Ishikawa (cell line): ENCODE measurements at regions not wholly inside any gene's neighbourhood (a gene's known extent, or its start where the extent isn't known, plus 50 kb on each side); places are given as distances from the start of the nearest gene placed in this dataset.

Source experiments
- CEBPB ChIP-seq: IDR thresholded peaks from 2 replicates; pipeline ENCODE4 v1.6.1; 2012
- CREB1 ChIP-seq: IDR thresholded peaks from 2 replicates; pipeline ENCODE4 v1.6.1; 2012; ENCODE audit warnings: low read depth
- EGR1 ChIP-seq: IDR thresholded peaks from 2 replicates; pipeline ENCODE4 v1.6.1; 2012
- EP300 ChIP-seq: IDR thresholded peaks from 2 replicates; pipeline ENCODE4 v1.6.1; 2012; ENCODE audit warnings: borderline replicate concordance
- FOXM1 ChIP-seq: IDR thresholded peaks from 2 replicates; pipeline ENCODE4 v1.6.1; 2012; ENCODE audit warnings: low read depth, borderline replicate concordance
- NFIC ChIP-seq: IDR thresholded peaks from 2 replicates; pipeline ENCODE4 v1.6.1; 2012
- RAD21 ChIP-seq: IDR thresholded peaks from 2 replicates; pipeline ENCODE4 v1.6.1; 2012; ENCODE audit warnings: low read depth
- TAF1 ChIP-seq: IDR thresholded peaks from 2 replicates; pipeline ENCODE4 v1.6.1; 2012; ENCODE audit warnings: low read depth, mild to moderate bottlenecking
- TCF12 ChIP-seq: IDR thresholded peaks from 2 replicates; pipeline ENCODE4 v1.6.1; 2012; ENCODE audit warnings: low read depth
- TEAD4 ChIP-seq: IDR thresholded peaks from 2 replicates; pipeline ENCODE4 v1.6.1; 2012
- YY1 ChIP-seq: IDR thresholded peaks from 2 replicates; pipeline ENCODE4 v1.6.1; 2012; ENCODE audit warnings: low read depth
- ZBTB7A ChIP-seq: IDR thresholded peaks from 2 replicates; pipeline ENCODE4 v1.6.1; 2012; ENCODE audit warnings: low read depth
- TF ChIP-seq, protein P1 (sequence below): IDR thresholded peaks from 2 replicates; pipeline ENCODE4 v1.6.1; 2012
- TF ChIP-seq, protein P2 (sequence below): IDR thresholded peaks from 2 replicates; pipeline ENCODE4 v1.6.1; 2012
- TF ChIP-seq, protein P3 (sequence below): IDR thresholded peaks from 2 replicates; pipeline ENCODE4 v1.6.1; 2012; ENCODE audit warnings: low read depth, mild to moderate bottlenecking

DNA sequence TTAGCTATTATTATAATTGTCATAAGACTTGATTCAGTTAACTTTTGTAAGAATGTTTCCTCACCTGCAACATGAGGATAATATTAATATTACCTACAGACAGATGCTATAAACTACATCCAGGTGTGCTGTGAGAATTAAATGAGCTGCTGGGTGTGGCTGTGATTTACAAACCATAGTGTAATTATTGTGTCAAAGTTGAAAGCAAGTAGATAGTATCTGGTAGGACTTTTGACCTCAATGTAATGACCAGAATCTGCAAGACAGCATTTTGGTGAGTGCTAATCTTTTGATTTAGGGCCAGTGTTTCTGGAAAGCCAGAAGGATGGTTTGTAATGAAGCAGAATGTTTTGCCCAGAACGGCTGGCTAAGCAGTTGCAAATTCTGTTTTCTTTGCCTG is 162.5 kb downstream of the TRMT11 start:
- TF ChIP-seq ZBTB7A (no peak), FOXM1 (no peak), EP300 (no peak), TAF1 (no peak), TEAD4 (no peak), EGR1 (no peak), NFIC (no peak), TCF12 (no peak), RAD21 (no peak), CREB1 (no peak)
- TF ChIP-seq, protein P1, sequence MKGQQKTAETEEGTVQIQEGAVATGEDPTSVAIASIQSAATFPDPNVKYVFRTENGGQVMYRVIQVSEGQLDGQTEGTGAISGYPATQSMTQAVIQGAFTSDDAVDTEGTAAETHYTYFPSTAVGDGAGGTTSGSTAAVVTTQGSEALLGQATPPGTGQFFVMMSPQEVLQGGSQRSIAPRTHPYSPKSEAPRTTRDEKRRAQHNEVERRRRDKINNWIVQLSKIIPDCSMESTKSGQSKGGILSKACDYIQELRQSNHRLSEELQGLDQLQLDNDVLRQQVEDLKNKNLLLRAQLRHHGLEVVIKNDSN = no peak

DNA sequence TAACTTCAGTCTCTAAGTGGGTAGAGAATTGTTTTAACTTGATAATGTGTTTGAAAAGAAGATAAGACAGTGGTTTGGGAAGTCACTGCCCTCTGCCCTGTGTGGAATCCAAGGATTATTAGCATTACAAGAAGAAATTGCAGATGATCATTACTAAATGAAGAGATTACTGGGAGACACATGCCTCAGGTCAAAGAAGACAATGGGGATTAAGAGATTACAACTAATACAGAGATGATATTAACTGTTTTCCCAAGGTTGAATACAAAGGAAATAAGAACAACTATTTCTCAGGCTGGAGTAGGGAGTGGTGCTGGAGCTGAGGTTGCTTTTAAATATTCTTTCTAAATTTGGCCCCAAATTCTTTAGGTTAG is 166.0 kb downstream of the TRMT11 start:
- TF ChIP-seq TCF12 (no peak), TAF1 (no peak), CEBPB (no peak), RAD21 (no peak), FOXM1 (no peak), ZBTB7A (no peak), NFIC (no peak), YY1 (no peak)
- TF ChIP-seq, protein P2, sequence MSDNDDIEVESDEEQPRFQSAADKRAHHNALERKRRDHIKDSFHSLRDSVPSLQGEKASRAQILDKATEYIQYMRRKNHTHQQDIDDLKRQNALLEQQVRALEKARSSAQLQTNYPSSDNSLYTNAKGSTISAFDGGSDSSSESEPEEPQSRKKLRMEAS = no peak
- TF ChIP-seq, protein P3, sequence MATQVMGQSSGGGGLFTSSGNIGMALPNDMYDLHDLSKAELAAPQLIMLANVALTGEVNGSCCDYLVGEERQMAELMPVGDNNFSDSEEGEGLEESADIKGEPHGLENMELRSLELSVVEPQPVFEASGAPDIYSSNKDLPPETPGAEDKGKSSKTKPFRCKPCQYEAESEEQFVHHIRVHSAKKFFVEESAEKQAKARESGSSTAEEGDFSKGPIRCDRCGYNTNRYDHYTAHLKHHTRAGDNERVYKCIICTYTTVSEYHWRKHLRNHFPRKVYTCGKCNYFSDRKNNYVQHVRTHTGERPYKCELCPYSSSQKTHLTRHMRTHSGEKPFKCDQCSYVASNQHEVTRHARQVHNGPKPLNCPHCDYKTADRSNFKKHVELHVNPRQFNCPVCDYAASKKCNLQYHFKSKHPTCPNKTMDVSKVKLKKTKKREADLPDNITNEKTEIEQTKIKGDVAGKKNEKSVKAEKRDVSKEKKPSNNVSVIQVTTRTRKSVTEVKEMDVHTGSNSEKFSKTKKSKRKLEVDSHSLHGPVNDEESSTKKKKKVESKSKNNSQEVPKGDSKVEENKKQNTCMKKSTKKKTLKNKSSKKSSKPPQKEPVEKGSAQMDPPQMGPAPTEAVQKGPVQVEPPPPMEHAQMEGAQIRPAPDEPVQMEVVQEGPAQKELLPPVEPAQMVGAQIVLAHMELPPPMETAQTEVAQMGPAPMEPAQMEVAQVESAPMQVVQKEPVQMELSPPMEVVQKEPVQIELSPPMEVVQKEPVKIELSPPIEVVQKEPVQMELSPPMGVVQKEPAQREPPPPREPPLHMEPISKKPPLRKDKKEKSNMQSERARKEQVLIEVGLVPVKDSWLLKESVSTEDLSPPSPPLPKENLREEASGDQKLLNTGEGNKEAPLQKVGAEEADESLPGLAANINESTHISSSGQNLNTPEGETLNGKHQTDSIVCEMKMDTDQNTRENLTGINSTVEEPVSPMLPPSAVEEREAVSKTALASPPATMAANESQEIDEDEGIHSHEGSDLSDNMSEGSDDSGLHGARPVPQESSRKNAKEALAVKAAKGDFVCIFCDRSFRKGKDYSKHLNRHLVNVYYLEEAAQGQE = no peak

DNA sequence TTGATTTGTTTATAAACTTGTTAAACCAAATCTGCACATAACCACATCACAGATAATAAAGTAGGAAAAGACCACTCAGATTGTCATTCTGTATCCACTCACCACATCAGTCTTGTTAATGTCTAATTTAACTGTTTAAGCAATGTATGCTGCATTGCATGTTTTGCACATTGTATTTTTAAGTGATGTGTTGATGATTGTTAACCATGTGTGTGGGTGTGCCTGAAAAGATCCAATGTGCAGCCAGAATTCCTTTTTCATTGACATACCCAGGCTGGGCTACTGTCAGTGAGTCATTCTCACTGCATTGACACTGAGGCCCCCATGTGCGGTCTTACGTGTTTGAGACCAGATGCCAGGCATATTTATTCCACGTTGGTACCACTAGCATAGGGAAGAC is 167.3 kb downstream of the TRMT11 start:
- TF ChIP-seq, protein P3 = no peak
- TF ChIP-seq, protein P1 = no peak

DNA sequence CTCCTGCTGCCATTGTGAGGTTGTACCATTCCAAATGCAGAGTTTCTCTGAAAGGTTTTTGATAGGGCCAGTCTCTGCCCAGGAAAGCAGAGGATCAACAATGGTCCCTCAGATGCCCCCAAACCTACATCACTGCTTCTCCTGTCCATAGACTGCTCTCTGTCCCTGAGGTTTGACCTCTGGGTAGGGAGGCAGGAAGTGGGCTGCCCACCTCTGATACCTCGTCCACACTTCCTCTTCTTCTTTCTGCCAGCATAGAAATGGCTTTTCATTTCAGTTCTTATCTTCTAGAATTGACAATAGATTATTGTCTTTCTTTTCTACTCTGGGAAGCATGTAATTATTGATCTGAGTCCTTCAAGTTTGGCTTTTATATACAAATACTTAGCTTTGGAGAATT is 170.6 kb downstream of the TRMT11 start:
- TF ChIP-seq CREB1 = no peak
- no peak for TF ChIP-seq NFIC
- TF ChIP-seq FOXM1 = no peak
- TF ChIP-seq CEBPB = no peak
- TF ChIP-seq, protein P2 = no peak
- TF ChIP-seq YY1 = no peak
- no peak for TF ChIP-seq RAD21
- no peak for TF ChIP-seq TCF12
- no peak for TF ChIP-seq TEAD4
- TF ChIP-seq TAF1 = no peak
- no peak for TF ChIP-seq EGR1
- TF ChIP-seq, protein P3 = no peak
- TF ChIP-seq, protein P1 = no peak
- TF ChIP-seq ZBTB7A = no peak
- TF ChIP-seq EP300 = no peak

DNA sequence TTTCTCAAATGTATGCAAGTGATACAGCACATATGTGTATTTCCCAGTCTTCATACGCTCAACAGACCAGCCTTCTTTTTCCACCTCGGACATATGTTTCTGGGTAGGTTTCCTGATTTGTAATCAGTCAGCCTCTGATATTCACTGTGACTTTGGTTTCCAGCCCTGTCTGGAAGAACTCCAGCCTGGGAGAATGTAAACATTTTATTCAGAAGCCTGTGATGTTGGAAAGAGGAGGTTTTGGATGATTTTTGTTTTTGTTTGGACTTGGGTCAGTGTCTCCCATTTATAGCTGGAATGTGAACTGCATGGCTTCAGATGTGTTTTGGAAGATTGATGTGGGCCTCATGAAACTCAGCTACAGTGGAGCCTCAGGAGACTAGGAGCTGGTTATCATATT is 172.2 kb upstream of the CENPW start:
- no peak for TF ChIP-seq EP300
- TF ChIP-seq EGR1 = no peak
- TF ChIP-seq FOXM1 = no peak
- no peak for TF ChIP-seq TCF12
- no peak for TF ChIP-seq TEAD4
- TF ChIP-seq ZBTB7A = no peak
- no peak for TF ChIP-seq CREB1
- TF ChIP-seq, protein P3 = no peak
- no peak for TF ChIP-seq RAD21
- TF ChIP-seq YY1 = no peak
- TF ChIP-seq CEBPB = no peak
- TF ChIP-seq, protein P2 = no peak
- no peak for TF ChIP-seq TAF1
- TF ChIP-seq, protein P1 = no peak
- TF ChIP-seq NFIC = no peak
